Type B pancreatic cell (in vitro differentiated cells): ENCODE measurements at regions not wholly inside any gene's neighbourhood (a gene's known extent, or its start where the extent isn't known, plus 50 kb on each side); places are given as distances from the start of the nearest gene placed in this dataset.
"Not testable (repeated sequence)": the region's sequence is repeated elsewhere in the genome, so short reads cannot be mapped to it uniquely, and the experiment has no call there.

Experiments used
- DNase-seq: peaks from one replicate; pipeline ENCODE4 v3.0.0; 2021; ENCODE audit warnings: mixed read lengths; ENCODE audit not compliant: unreplicated experiment; ENCODE audit errors: extremely low spot score
- H3K27ac Mint-ChIP-seq: 2 replicates; pipeline ENCODE4 v1.8.0; 2021; ENCODE audit warnings: mild to moderate bottlenecking, mixed read lengths
- H3K27me3 Mint-ChIP-seq: 2 replicates; pipeline ENCODE4 v1.8.0; 2021; ENCODE audit warnings: mixed read lengths
- H3K36me3 Mint-ChIP-seq: 2 replicates; pipeline ENCODE4 v1.8.0; 2021; ENCODE audit warnings: mixed read lengths
- H3K4me1 Mint-ChIP-seq: one replicate; pipeline ENCODE4 v1.8.0; 2021; ENCODE audit warnings: mixed read lengths; ENCODE audit not compliant: unreplicated experiment
- H3K4me3 Mint-ChIP-seq: 2 replicates; pipeline ENCODE4 v1.8.0; 2021; ENCODE audit warnings: mild to moderate bottlenecking, mixed read lengths
- H3K9me3 Mint-ChIP-seq: 2 replicates; pipeline ENCODE4 v1.8.0; 2021; ENCODE audit warnings: mixed read lengths
- TF ChIP-seq, protein P1 (sequence below): fragments of 200-600 bp; sonication (generic); conservative IDR thresholded peaks from 2 replicates; pipeline ENCODE4 v1.5.0; 2021; ENCODE audit warnings: antibody characterized with exemption, mild to moderate bottlenecking

DNA sequence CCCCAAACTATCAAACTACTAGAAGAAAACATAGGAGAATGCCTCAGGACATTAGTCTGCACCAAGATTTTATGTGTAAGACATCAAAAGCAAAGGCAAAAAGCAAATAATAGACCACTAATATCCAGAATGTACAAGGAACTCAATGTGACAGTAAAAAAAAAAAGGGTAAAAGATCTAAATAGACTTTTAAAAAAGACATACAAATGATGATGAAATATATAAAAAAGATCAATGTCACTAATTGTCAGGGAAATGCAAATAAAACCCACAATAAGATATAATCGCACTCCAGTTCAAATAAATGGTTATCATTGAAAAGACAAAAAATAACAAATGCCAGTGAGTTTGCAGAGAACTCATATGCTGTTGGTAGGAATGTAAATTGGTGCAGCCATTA is 118.3 kb upstream of the DUSP22 start:
- no peaks in the 10 kb centered on the region for H3K36me3 Mint-ChIP-seq
- no peak overlapping the region for H3K27ac Mint-ChIP-seq
- H3K4me3 Mint-ChIP-seq = no peak overlapping the region
- peaks cover 37% of the 10 kb centered on the region for H3K27me3 Mint-ChIP-seq
- no peaks in the 10 kb centered on the region for H3K9me3 Mint-ChIP-seq
- no peak for DNase-seq
- TF ChIP-seq, protein P1, sequence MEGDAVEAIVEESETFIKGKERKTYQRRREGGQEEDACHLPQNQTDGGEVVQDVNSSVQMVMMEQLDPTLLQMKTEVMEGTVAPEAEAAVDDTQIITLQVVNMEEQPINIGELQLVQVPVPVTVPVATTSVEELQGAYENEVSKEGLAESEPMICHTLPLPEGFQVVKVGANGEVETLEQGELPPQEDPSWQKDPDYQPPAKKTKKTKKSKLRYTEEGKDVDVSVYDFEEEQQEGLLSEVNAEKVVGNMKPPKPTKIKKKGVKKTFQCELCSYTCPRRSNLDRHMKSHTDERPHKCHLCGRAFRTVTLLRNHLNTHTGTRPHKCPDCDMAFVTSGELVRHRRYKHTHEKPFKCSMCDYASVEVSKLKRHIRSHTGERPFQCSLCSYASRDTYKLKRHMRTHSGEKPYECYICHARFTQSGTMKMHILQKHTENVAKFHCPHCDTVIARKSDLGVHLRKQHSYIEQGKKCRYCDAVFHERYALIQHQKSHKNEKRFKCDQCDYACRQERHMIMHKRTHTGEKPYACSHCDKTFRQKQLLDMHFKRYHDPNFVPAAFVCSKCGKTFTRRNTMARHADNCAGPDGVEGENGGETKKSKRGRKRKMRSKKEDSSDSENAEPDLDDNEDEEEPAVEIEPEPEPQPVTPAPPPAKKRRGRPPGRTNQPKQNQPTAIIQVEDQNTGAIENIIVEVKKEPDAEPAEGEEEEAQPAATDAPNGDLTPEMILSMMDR = no peak
- H3K4me1 Mint-ChIP-seq = no peaks in the 10 kb centered on the region

DNA sequence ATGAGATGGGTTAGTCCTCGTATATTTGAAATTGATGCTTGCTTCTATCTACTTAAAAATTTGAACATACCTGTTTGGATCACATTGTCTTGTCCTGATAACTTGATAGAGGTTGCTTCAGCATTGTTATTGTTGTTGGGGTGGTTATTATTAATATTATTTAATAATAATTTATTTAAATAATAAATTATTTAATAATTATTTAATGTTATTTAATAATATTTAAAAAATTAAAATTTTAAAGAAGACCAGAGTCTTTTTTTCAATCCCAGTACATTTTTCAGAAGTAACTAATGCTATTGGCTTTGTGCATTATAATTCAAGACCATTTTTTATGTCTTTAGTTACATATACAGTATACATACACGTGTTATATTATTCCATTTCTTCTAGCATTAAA is 116.6 kb upstream of the DUSP22 start:
- Mint-ChIP-seq H3K27me3 (peaks cover 30% of the 10 kb centered on the region), H3K36me3 (no peaks in the 10 kb centered on the region), H3K27ac (no peak overlapping the region), H3K4me3 (no peak overlapping the region), H3K4me1 (no peaks in the 10 kb centered on the region), H3K9me3 (no peaks in the 10 kb centered on the region)
- TF ChIP-seq, protein P1 = no peak
- no peak for DNase-seq

DNA sequence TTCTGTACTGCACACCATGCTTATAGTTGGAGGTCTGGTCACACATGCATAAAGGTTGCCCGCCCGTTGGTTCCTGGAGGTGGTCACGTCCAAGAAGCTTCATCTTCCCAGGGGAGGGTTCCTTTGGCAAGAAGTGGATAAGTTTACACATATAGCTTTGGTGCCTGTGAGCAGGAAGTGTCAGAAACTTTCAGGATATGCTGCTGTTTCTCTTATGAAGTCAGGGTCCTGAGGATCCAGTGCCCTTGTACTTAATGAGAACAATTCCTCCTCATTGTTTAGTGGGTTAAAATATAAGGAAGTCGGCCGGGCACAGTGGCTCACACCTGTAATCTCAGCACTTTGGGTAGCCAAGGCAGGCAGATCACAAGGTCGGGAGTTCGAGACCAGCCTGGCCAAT is 115.5 kb upstream of the DUSP22 start:
- Mint-ChIP-seq H3K4me3 (no peak overlapping the region), H3K36me3 (no peaks in the 10 kb centered on the region), H3K4me1 (no peaks in the 10 kb centered on the region), H3K27me3 (peaks cover 21% of the 10 kb centered on the region), H3K27ac (no peak overlapping the region), H3K9me3 (no peaks in the 10 kb centered on the region)
- no peak for DNase-seq
- TF ChIP-seq, protein P1 = no peak

DNA sequence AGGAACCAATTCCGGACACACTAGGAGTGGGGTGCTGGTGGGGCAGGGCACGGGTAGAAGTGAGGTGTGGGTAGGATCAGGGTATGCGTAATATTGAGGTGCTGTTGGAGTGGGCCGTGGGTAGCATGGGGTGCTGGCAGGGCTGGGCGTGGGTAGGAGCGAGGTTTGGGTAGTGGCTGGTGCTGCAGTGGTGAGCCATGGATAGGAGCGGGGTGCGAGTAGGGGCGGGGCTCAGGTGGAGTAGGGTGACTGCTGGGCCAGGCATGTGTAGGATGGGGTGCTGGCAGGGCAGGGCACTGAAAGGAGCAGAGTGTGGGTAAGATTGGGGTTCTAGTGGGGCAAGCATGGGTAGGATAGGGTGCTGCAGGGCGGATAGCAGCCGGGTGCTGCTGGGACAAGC is 114.2 kb upstream of the DUSP22 start:
- TF ChIP-seq, protein P1 = no peak
- H3K9me3 Mint-ChIP-seq = no peaks in the 10 kb centered on the region
- H3K36me3 Mint-ChIP-seq = no peaks in the 10 kb centered on the region
- H3K4me1 Mint-ChIP-seq = no peaks in the 10 kb centered on the region
- H3K27ac Mint-ChIP-seq = no peak overlapping the region
- no peak overlapping the region for H3K4me3 Mint-ChIP-seq
- H3K27me3 Mint-ChIP-seq = peaks cover 16% of the 10 kb centered on the region
- no peak for DNase-seq

DNA sequence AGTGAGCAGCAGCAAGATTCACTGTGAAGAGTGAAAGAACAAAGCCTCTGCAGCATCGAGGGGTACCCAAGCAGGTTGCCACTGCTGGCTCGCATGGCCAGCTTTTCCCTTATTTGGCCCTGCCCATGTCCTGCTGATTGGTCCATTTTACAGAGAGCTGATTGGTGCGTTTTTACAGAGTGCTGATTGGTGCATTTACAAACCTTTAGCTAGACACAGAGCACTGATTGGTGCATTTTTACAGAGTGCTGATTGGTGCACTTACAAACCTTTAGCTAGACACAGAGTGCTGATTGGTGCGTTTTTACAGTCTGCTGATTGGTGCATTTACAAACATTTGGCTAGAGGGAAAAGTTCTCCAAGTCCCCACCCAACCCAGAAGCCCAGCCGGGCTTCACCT is 113.4 kb upstream of the DUSP22 start:
- not testable (repeated sequence) for H3K4me1 Mint-ChIP-seq, H3K36me3 Mint-ChIP-seq, H3K27ac Mint-ChIP-seq, DNase-seq, H3K4me3 Mint-ChIP-seq, H3K27me3 Mint-ChIP-seq, H3K9me3 Mint-ChIP-seq

DNA sequence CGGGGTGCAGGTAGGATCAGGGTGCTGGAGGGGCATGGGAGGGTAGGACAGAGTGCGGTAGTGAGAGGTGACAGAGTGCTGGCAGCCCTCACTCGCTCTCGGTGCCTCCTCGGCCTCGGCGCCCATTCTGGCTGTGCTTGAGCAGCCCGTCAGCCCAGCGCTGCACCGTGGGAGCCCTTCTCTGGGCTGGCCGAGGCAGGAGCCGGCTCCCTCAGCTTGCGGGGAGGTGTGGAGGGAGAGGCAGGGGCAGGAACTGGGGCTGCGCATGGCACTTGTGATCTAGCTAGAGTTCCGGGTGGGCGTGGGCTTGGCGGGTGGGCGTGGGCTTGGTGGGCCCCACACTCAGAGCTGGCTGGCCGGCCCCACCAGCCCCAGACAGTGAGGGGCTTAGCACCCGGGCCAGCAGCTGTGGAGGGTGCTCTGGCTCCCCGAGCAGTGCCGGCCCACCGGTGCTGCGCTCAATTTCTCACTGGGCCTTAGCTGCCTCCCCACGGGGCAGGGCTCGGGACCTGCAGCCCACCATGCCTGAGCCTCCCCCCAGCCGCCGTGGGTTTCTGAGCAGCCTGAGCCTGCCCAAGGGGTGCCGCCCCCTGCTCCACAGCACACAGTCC is 112.8 kb upstream of the DUSP22 start:
- Mint-ChIP-seq H3K36me3 (no peaks in the 10 kb centered on the region), H3K9me3 (no peaks in the 10 kb centered on the region), H3K27me3 (peaks cover 6% of the 10 kb centered on the region), H3K27ac (no peak overlapping the region), H3K4me1 (no peaks in the 10 kb centered on the region), H3K4me3 (no peak overlapping the region)
- TF ChIP-seq, protein P1 = no peak
- no peak for DNase-seq

DNA sequence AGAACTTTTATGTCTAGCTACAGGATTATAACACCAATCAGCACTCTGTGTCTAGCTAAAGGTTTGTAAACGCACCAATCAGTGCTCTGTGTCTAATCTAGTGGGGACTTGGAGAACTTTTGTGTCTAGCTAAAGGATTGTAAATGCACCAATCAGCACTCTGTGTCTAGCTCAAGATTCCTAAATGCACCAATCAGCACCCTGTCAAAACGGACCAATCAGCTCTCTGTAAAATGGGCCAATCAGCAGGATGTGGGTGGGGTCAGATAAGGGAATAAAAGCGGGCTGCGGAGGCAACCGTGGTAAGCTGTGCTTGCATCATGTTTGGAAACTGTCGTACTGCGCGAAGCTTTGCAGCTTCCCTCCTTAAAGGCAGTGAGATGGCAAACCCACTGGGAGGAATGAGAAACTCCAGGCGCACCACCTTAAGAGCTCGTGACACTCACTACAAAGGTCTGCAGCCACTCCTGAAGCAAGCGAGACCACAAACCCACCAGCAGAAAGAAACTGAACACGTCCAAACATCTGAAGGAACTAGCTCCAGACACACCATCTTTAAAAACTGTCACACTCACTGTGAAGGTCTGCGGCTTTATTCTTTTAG is 112.1 kb upstream of the DUSP22 start:
- H3K4me3 Mint-ChIP-seq, H3K27me3 Mint-ChIP-seq, DNase-seq, H3K9me3 Mint-ChIP-seq, H3K36me3 Mint-ChIP-seq, H3K4me1 Mint-ChIP-seq, H3K27ac Mint-ChIP-seq: not testable (repeated sequence)
